KMS-11 (cell line): ENCODE measurements at regions not wholly inside any gene's neighbourhood (a gene's known extent, or its start where the extent isn't known, plus 50 kb on each side); places are given as distances from the start of the nearest gene placed in this dataset.

Source experiments
- H2AFZ ChIP-seq: fragments of 200-600 bp; sonication (generic); 2 replicates; pipeline ENCODE4 v1.6.1; 2016; ENCODE audit warnings: antibody characterized with exemption, mixed run types, low read depth
- H3K27ac ChIP-seq: fragments of 200-600 bp; sonication (generic); 2 replicates; pipeline ENCODE4 v1.6.1; 2016; ENCODE audit warnings: mild to moderate bottlenecking, mixed run types
- H3K27me3 ChIP-seq: fragments of 200-600 bp; sonication (generic); 2 replicates; pipeline ENCODE4 v1.6.1; 2017; ENCODE audit warnings: mild to moderate bottlenecking, low read depth, mixed run types, moderate library complexity; ENCODE audit not compliant: insufficient read depth
- H3K36me3 ChIP-seq: fragments of 200-600 bp; sonication (generic); 2 replicates; pipeline ENCODE4 v1.6.1; 2017; ENCODE audit warnings: mild to moderate bottlenecking, mixed run types; ENCODE audit not compliant: insufficient read depth
- H3K4me1 ChIP-seq: fragments of 200-600 bp; sonication (generic); 2 replicates; pipeline ENCODE4 v1.6.1; 2016; ENCODE audit warnings: mild to moderate bottlenecking, low read depth, mixed run types; ENCODE audit not compliant: poor library complexity, severe bottlenecking
- H3K4me2 ChIP-seq: fragments of 200-600 bp; sonication (generic); 2 replicates; pipeline ENCODE4 v1.7.0; 2016; ENCODE audit warnings: mild to moderate bottlenecking, mixed run types
- H3K4me3 ChIP-seq: fragments of 200-600 bp; sonication (generic); IDR thresholded peaks from 2 replicates; pipeline ENCODE4 v1.6.1; 2017; ENCODE audit warnings: low read depth, low read length, mixed read lengths; ENCODE audit not compliant: insufficient read depth
- H3K79me2 ChIP-seq: fragments of 200-600 bp; sonication (generic); 2 replicates; pipeline ENCODE4 v1.6.1; 2016; ENCODE audit warnings: low read depth, mixed run types; ENCODE audit not compliant: insufficient read depth
- H3K9ac ChIP-seq: fragments of 200-600 bp; sonication (generic); 2 replicates; pipeline ENCODE4 v1.6.1; 2016; ENCODE audit warnings: mild to moderate bottlenecking, mixed run types
- H4K20me1 ChIP-seq: fragments of 200-600 bp; sonication (generic); 2 replicates; pipeline ENCODE4 v1.6.1; 2016; ENCODE audit warnings: mild to moderate bottlenecking, mixed run types; ENCODE audit not compliant: insufficient read depth
- CTCF ChIP-seq: fragments of 200-600 bp; sonication (generic); conservative IDR thresholded peaks from 2 replicates; pipeline ENCODE4 v1.6.1; 2017; ENCODE audit warnings: low read depth, mild to moderate bottlenecking, antibody characterized with exemption, low read length, moderate library complexity, mixed read lengths

- no peak overlapping the region for H3K9ac ChIP-seq
- no peaks in the 10 kb centered on the region for H3K79me2 ChIP-seq
- H3K27me3 ChIP-seq, result no peaks in the 10 kb centered on the region
- no peak overlapping the region for H3K4me2 ChIP-seq
- no peaks in the 10 kb centered on the region for H3K4me1 ChIP-seq
- H4K20me1 ChIP-seq, result no peaks in the 10 kb centered on the region
- TF ChIP-seq CTCF, result no peak
- H3K27ac ChIP-seq, result no peak overlapping the region
- no peak overlapping the region for H3K4me3 ChIP-seq
- no peak overlapping the region for H2AFZ ChIP-seq
- H3K36me3 ChIP-seq, result no peaks in the 10 kb centered on the region
These were observed 207.9 kb downstream of the NUAK1 start for GRCh38 chr12:105930557-105931503.

- Histone ChIP-seq H3K4me3 (no peak overlapping the region), H3K36me3 (no peaks in the 10 kb centered on the region), H3K79me2 (no peaks in the 10 kb centered on the region), H2AFZ (no peak overlapping the region), H3K9ac (no peak overlapping the region), H4K20me1 (no peaks in the 10 kb centered on the region), H3K27ac (no peak overlapping the region), H3K27me3 (no peaks in the 10 kb centered on the region), H3K4me1 (no peaks in the 10 kb centered on the region), H3K4me2 (no peak overlapping the region)
- no peak for TF ChIP-seq CTCF
These were observed 206.8 kb downstream of the NUAK1 start for GRCh38 chr12:105931762-105932570.

- Histone ChIP-seq H3K4me3 (no peak overlapping the region), H3K4me2 (no peak overlapping the region), H3K4me1 (no peaks in the 10 kb centered on the region), H3K79me2 (no peaks in the 10 kb centered on the region), H3K27ac (no peak overlapping the region), H3K27me3 (no peaks in the 10 kb centered on the region), H2AFZ (no peak overlapping the region), H4K20me1 (no peaks in the 10 kb centered on the region), H3K9ac (no peak overlapping the region), H3K36me3 (no peaks in the 10 kb centered on the region)
- no peak for TF ChIP-seq CTCF
These were observed 204.8 kb downstream of the NUAK1 start for GRCh38 chr12:105933671-105934665.

GRCh38 chr12:105935106-105935505 is 203.6 kb downstream of the NUAK1 start:
- Histone ChIP-seq H3K4me1 (no peaks in the 10 kb centered on the region), H2AFZ (no peak overlapping the region), H3K36me3 (no peaks in the 10 kb centered on the region), H3K27ac (no peak overlapping the region), H3K79me2 (no peaks in the 10 kb centered on the region), H3K9ac (no peak overlapping the region), H3K4me3 (no peak overlapping the region), H4K20me1 (no peaks in the 10 kb centered on the region), H3K27me3 (no peaks in the 10 kb centered on the region), H3K4me2 (no peak overlapping the region)
- no peak for TF ChIP-seq CTCF
